ENCODE measurements at regions not wholly inside any gene's neighbourhood (a gene's known extent, or its start where the extent isn't known, plus 50 kb on each side); places are given as distances from the start of the nearest gene placed in this dataset.

DNA sequence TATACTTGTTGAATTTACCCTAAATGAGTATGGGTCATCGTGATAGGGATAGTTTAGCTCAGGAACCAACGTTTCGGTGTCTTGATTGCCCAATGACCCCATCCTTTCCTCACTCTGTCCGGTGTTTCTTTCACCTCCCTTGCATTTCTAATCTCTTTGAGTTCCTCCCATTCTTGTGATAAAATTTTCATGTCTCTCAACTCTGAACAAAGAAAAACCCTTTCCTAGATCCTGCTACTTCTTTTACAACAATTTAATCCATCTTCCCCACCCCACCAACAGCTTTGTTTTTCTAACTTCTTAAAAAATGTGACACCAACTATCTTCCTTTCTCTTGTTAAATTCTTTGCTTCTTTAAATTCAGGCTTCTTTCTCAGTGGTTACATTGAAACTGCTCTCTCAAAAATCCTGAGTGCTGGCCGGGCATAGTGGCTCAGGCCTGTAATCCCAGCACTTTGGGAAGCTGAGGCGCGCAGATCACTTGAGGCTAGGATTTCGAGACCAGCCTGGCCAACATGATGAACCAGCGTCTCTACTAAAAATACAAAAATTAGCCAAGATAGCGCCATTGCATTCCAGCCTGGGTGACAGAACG is 130.3 kb upstream of the MINDY3 start:
- TF ChIP-seq, protein P1, sequence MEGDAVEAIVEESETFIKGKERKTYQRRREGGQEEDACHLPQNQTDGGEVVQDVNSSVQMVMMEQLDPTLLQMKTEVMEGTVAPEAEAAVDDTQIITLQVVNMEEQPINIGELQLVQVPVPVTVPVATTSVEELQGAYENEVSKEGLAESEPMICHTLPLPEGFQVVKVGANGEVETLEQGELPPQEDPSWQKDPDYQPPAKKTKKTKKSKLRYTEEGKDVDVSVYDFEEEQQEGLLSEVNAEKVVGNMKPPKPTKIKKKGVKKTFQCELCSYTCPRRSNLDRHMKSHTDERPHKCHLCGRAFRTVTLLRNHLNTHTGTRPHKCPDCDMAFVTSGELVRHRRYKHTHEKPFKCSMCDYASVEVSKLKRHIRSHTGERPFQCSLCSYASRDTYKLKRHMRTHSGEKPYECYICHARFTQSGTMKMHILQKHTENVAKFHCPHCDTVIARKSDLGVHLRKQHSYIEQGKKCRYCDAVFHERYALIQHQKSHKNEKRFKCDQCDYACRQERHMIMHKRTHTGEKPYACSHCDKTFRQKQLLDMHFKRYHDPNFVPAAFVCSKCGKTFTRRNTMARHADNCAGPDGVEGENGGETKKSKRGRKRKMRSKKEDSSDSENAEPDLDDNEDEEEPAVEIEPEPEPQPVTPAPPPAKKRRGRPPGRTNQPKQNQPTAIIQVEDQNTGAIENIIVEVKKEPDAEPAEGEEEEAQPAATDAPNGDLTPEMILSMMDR (IDR thresholded peaks at IDR 0.05; ENCODE audit: control insufficient read depth, insufficient read depth, low read depth, low read length, missing control alignments) = no peak
- no peak for DNase-seq (ENCODE audit: low read depth)
- no peak overlapping the region for H3K4me3 ChIP-seq (ENCODE audit: control insufficient read depth, low read depth, low read length)

DNA sequence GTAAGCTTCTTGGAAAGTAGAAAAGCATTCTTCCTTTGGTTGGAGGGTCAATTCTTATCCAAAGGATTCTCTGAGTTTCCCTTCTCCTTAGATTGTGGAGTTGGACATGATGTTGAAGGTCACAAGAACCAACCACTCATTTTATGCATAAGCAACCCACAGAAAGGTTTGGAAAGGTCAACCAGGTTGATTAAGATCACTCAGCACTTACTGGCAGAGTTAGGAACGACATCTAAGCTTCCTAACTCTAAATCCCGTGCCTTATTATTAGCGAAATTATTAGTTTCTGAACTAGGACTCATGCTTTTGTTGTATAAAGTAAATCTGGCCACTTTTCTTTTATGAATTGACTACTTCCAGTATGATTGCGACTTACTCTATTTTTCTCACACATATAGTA is 137.0 kb upstream of the MINDY3 start:
- no peak for DNase-seq (ENCODE audit: low read depth)
- TF ChIP-seq, protein P1 (IDR thresholded peaks at IDR 0.05; ENCODE audit: control insufficient read depth, insufficient read depth, low read depth, low read length, missing control alignments) = no peak
- H3K4me3 ChIP-seq (ENCODE audit: control insufficient read depth, low read depth, low read length) = no peak overlapping the region

DNA sequence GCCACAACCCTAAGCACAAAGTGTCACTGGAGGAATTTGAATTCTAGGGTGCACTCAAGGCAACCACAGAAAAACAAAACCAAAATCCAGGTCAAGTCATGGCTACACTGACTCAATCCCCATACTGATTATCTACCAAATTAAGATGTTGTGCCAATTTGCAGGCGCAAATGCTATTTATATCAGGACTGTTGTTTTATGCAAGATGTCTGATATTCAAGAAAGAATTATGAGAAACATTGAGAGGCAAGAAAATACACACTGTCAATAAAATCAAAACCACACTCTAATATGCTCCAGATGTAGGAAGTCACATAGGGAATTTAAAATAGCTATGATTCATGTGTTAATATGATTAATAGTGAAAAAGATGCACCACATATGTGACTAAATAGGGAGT is 141.3 kb upstream of the MINDY3 start:
- no peak overlapping the region for H3K4me3 ChIP-seq (ENCODE audit: control insufficient read depth, low read depth, low read length)
- TF ChIP-seq, protein P1 (IDR thresholded peaks at IDR 0.05; ENCODE audit: control insufficient read depth, insufficient read depth, low read depth, low read length, missing control alignments) = no peak
- DNase-seq (ENCODE audit: low read depth) = no peak

DNA sequence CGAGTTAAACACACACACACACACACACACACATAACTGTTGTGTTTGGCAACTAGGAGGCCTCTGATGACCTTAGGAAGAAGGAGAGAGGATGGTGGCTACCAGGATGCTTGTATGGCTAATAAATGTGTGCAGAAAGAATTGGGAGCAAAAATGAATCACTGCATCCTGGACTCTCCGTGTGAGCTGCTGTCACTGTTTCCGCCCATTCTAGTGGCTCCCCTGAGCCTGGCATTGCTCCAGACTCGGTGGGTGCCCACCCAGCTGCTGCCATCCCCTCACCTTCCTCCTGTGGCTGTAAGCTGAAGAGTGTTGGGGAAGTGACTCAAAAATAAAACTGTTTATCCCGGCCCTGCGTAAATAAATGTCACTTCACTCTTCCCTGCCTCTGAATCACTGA is 149.5 kb upstream of the MINDY3 start:
- DNase-seq (ENCODE audit: low read depth) = no peak
- TF ChIP-seq, protein P1 (IDR thresholded peaks at IDR 0.05; ENCODE audit: control insufficient read depth, insufficient read depth, low read depth, low read length, missing control alignments) = no peak
- no peak overlapping the region for H3K4me3 ChIP-seq (ENCODE audit: control insufficient read depth, low read depth, low read length)

DNA sequence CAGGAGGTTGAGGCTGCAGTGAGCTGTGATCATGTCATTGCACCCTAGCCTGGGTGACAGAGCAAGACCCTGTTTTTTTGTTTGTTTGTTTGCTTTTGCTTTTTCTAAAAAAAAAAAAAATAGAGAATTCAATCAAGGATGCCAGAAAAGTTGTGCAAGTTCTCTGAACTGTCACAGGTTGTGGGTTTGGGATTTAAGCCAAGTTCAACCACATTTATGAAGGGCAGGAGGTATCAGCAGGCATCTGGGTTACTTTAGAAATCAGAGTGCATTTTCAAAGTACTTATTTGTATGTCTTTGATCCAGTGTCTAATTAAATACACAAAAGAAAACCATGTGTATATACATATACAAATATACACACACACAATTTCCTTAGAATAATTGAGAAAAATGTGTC is 151.2 kb upstream of the MINDY3 start:
- TF ChIP-seq, protein P1 (IDR thresholded peaks at IDR 0.05; ENCODE audit: control insufficient read depth, insufficient read depth, low read depth, low read length, missing control alignments) = no peak
- no peak for DNase-seq (ENCODE audit: low read depth)
- no peak overlapping the region for H3K4me3 ChIP-seq (ENCODE audit: control insufficient read depth, low read depth, low read length)

DNA sequence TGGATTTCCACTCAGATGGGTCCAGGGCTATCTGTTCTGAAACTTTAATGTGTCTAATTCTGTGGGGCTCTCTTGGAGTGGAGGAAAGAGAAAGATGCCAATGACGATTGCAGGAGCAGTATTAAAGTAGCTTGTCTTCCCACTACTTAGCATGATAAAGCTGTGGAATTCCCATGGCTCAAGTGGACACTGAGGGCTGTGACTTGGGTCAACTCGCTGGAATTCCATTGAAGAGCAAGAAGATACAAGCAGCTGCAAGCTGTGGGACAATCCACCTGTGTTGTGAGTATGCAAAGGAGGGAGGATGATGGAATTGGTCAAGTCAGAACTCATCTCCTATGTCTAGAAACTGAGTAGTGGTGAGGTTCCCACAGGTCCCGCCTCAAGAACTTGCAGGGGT is 154.2 kb upstream of the MINDY3 start:
- no peak for DNase-seq (ENCODE audit: low read depth)
- no peak overlapping the region for H3K4me3 ChIP-seq (ENCODE audit: control insufficient read depth, low read depth, low read length)
- TF ChIP-seq, protein P1 (IDR thresholded peaks at IDR 0.05; ENCODE audit: control insufficient read depth, insufficient read depth, low read depth, low read length, missing control alignments) = no peak

DNA sequence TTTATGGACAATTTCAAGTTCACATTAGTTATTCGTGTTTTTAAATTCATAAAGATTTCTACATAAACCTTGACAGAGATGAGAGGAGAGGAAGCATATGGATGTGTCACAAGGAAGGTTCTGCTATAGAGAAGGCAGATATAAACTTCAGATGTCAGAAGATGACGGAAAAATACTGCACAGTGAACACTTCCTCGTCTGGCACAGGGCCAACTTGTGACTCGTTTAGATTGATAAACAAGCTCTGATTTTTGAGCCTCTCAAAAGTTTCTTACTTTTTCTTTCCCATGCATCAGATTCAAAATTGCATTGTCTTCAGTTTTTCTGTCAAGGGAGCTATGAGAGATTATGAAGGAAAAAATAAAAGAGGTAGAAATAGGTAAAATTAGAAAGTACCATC is 156.4 kb upstream of the MINDY3 start:
- DNase-seq (ENCODE audit: low read depth) = no peak
- TF ChIP-seq, protein P1 (IDR thresholded peaks at IDR 0.05; ENCODE audit: control insufficient read depth, insufficient read depth, low read depth, low read length, missing control alignments) = no peak
- no peak overlapping the region for H3K4me3 ChIP-seq (ENCODE audit: control insufficient read depth, low read depth, low read length)

Measured in AG09309 (cell line).